Tibial nerve (tissue), 4 donors: ENCODE measurements at regions not wholly inside any gene's neighbourhood (a gene's known extent, or its start where the extent isn't known, plus 50 kb on each side); places are given as distances from the start of the nearest gene placed in this dataset.

Source experiments
- DNase-seq, 2 donors: peaks; one replicate each; pipeline ENCODE4 v3.0.0-alpha.2; 2019; ENCODE audit warnings: low spot score in 2 of 2
- H3K27ac ChIP-seq, 4 donors: fragments of 200-600 bp; sonication (generic) in 3 of 4; one replicate each; pipeline ENCODE4 v1.5.1; 2017 to 2019; ENCODE audit warnings: mild to moderate bottlenecking in 1 of 4
- H3K27me3 ChIP-seq, 2 donors: fragments of 200-600 bp; sonication (generic) in 1 of 2; one replicate each; pipeline versions ENCODE4 v1.5.1 to v1.6.0; 2017 to 2019
- H3K36me3 ChIP-seq, 3 donors: fragments of 200-600 bp; sonication (generic); one replicate each; pipeline ENCODE4 v1.5.1; 2018 to 2019
- H3K4me1 ChIP-seq, 4 donors: fragments of 200-600 bp; sonication (generic) in 3 of 4; one replicate each; pipeline ENCODE4 v1.5.1; 2017 to 2019
- H3K4me3 ChIP-seq, 4 donors: fragments of 200-600 bp; sonication (generic) in 3 of 4; one replicate each; pipeline ENCODE4 v1.5.1; 2017 to 2019; ENCODE audit warnings: mild to moderate bottlenecking in 1 of 4, moderate library complexity in 1 of 4
- H3K9me3 ChIP-seq, 4 donors: fragments of 200-600 bp; sonication (generic) in 3 of 4; one replicate each; pipeline ENCODE4 v1.5.1; 2017 to 2019
- EP300 ChIP-seq, 2 donors: sonication (generic); formaldehyde crosslinking; IDR thresholded peaks; one replicate each; pipeline ENCODE4 v1.6.1; 2017; ENCODE audit warnings: antibody characterized with exemption in 2 of 2, mild to moderate bottlenecking in 1 of 2
- POLR2A ChIP-seq, 2 donors: fragments of 450-650 bp; IDR thresholded peaks; one replicate each; pipeline ENCODE4 v1.6.1; 2017; ENCODE audit warnings: antibody characterized with exemption in 2 of 2, mild to moderate bottlenecking in 2 of 2, moderate library complexity in 2 of 2
- WGBS, 2 donors: methylation state at CpG; one replicate each; pipeline ENCODE4 v1.1.5; 2018; 5-methylcytosine and 5-hydroxymethylcytosine counted together
- TF ChIP-seq, protein P1 (sequence below), 5 experiments: fragments of 200-600 bp in 3 of 5; fragments of 450-650 bp in 2 of 5; sonication (generic) in 3 of 5; IDR thresholded peaks; one replicate each; pipeline ENCODE4 v1.5.1; 2016 to 2019; ENCODE audit warnings: antibody characterized with exemption in 5 of 5, mild to moderate bottlenecking in 3 of 5, moderate library complexity in 2 of 5

GRCh38 chr12:5213990-5214389, 170.3 kb downstream of the KCNA5 start:
- WGBS, 2 donors, result 61 to 67% methylated on average over 2 of the region's 2 CpGs
- DNase-seq, result no peak

GRCh38 chr12:5217936-5218335, 174.3 kb downstream of the KCNA5 start:
- Histone ChIP-seq H3K4me1 (peaks cover 0 to 4% (median 0%) of the 10 kb centered on the region in 4 donors), H3K27me3 (no peaks in the 10 kb centered on the region), H3K4me3 (no peak overlapping the region), H3K36me3 (no peaks in the 10 kb centered on the region), H3K27ac (no peak overlapping the region), H3K9me3 (no peaks in the 10 kb centered on the region)
- WGBS, 2 donors, result 90 to 96% methylated on average over 6 of the region's 6 CpGs
- TF ChIP-seq EP300 (IDR thresholded peaks at IDR 0.05) (no peak), POLR2A (IDR thresholded peaks at IDR 0.05) (no peak)
- TF ChIP-seq, protein P1, sequence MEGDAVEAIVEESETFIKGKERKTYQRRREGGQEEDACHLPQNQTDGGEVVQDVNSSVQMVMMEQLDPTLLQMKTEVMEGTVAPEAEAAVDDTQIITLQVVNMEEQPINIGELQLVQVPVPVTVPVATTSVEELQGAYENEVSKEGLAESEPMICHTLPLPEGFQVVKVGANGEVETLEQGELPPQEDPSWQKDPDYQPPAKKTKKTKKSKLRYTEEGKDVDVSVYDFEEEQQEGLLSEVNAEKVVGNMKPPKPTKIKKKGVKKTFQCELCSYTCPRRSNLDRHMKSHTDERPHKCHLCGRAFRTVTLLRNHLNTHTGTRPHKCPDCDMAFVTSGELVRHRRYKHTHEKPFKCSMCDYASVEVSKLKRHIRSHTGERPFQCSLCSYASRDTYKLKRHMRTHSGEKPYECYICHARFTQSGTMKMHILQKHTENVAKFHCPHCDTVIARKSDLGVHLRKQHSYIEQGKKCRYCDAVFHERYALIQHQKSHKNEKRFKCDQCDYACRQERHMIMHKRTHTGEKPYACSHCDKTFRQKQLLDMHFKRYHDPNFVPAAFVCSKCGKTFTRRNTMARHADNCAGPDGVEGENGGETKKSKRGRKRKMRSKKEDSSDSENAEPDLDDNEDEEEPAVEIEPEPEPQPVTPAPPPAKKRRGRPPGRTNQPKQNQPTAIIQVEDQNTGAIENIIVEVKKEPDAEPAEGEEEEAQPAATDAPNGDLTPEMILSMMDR (IDR thresholded peaks at IDR 0.05), result no peak
- no peak for DNase-seq

More at GRCh38 chr12:5213990-5214389, 170.3 kb downstream of the KCNA5 start:
- TF ChIP-seq, protein P1 (IDR thresholded peaks at IDR 0.05), result no peak
- TF ChIP-seq POLR2A (IDR thresholded peaks at IDR 0.05), result no peak
- Histone ChIP-seq H3K4me3 (no peak overlapping the region), H3K4me1 (peaks cover 0 to 7% (median 0%) of the 10 kb centered on the region in 4 donors), H3K27me3 (no peaks in the 10 kb centered on the region), H3K9me3 (no peaks in the 10 kb centered on the region), H3K36me3 (no peaks in the 10 kb centered on the region), H3K27ac (no peak overlapping the region)

DNA sequence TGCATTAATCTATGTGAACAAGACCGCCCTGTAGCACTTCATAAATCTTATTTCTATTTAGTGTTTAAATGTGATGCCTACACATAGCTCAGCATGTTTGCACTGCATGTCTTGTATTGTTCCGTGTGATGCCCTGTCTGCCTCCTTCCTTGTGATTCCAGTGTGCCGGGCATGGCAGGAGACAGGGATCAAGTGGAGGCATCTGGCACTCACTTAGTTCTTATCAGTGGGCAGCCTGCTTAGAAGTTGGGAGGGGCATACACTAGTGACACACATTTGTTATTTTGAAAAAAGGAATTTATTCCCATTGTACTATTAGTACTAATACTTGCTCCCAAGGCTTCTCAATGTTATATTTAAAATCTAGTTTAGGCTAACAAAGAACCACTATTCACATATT, 176.4 kb downstream of the KCNA5 start:
- TF ChIP-seq EP300 (IDR thresholded peaks at IDR 0.05) (no peak), POLR2A (IDR thresholded peaks at IDR 0.05) (no peak)
- TF ChIP-seq, protein P1 (IDR thresholded peaks at IDR 0.05), result no peak
- 60 to 66% methylated on average over 3 of the region's 3 CpGs for WGBS, 2 donors
- H3K36me3 ChIP-seq, result no peaks in the 10 kb centered on the region

GRCh38 chr12:5220835-5221234, 177.2 kb downstream of the KCNA5 start:
- no peaks in the 10 kb centered on the region for H3K4me1 ChIP-seq
- H3K27me3 ChIP-seq, result no peaks in the 10 kb centered on the region
- 56 to 59% methylated on average over 3 of the region's 3 CpGs for WGBS, 2 donors
- no peaks in the 10 kb centered on the region for H3K36me3 ChIP-seq
- DNase-seq, result no peak
- H3K27ac ChIP-seq, result peak overlapping the region in 1 of 4 donors; percentile 26
- H3K9me3 ChIP-seq, result no peaks in the 10 kb centered on the region
- TF ChIP-seq, protein P1 (IDR thresholded peaks at IDR 0.05), result no peak
- TF ChIP-seq POLR2A (IDR thresholded peaks at IDR 0.05) (no peak), EP300 (IDR thresholded peaks at IDR 0.05) (no peak)
- H3K4me3 ChIP-seq, result no peak overlapping the region

More for the DNA sequence above, 176.4 kb downstream of the KCNA5 start:
- Histone ChIP-seq H3K27ac (no peak overlapping the region), H3K4me3 (no peak overlapping the region), H3K27me3 (no peaks in the 10 kb centered on the region), H3K4me1 (no peaks in the 10 kb centered on the region), H3K9me3 (no peaks in the 10 kb centered on the region)
- no peak for DNase-seq

GRCh38 chr12:5222011-5222461, 178.4 kb downstream of the KCNA5 start:
- Histone ChIP-seq H3K27ac (peak overlapping the region in 1 of 4 donors; percentile 24), H3K4me3 (no peak overlapping the region), H3K9me3 (no peaks in the 10 kb centered on the region), H3K36me3 (no peaks in the 10 kb centered on the region), H3K27me3 (no peaks in the 10 kb centered on the region), H3K4me1 (no peaks in the 10 kb centered on the region)
- WGBS, 2 donors, result 59 to 64% methylated on average over 2 of the region's 2 CpGs
- TF ChIP-seq, protein P1 (IDR thresholded peaks at IDR 0.05), result no peak
- TF ChIP-seq EP300 (IDR thresholded peaks at IDR 0.05) (no peak), POLR2A (IDR thresholded peaks at IDR 0.05) (no peak)
- no peak for DNase-seq
